ENCODE measurements at regions not wholly inside any gene's neighbourhood (a gene's known extent, or its start where the extent isn't known, plus 50 kb on each side); places are given as distances from the start of the nearest gene placed in this dataset.
"Not testable (repeated sequence)": the region's sequence is repeated elsewhere in the genome, so short reads cannot be mapped to it uniquely, and the experiment has no call there.

GRCh38 chr5:34436761-34437501 is 219.2 kb upstream of the RAI14 start:
- no peak overlapping the region for H3K9ac ChIP-seq (ENCODE audit: low read depth in 1 of 2, low read length in 2 of 2)
- no peaks in the 10 kb centered on the region for H3K4me1 ChIP-seq (ENCODE audit: control insufficient read depth in 1 of 2, insufficient read depth in 2 of 2, low read length in 2 of 2)

DNA sequence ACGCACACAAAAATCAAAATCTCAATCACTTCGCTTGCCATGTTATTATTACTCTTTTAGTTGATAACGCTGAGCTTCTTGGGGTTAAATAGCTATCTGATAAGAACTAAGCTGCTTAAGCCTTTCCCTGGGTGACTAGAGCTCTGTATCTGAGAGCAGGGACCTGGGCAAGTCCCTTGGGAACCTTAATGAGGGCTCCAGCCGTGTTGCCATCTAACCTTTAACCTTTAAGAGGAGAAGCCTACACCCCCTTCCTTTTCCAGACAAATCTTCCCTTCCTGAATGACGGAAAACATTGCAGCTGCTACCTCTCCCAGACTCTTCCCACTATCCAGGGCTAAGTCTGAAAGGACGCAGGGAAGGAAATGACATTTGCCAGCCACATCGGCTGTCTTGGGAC is 216.5 kb upstream of the RAI14 start:
- H3K9me3 ChIP-seq (ENCODE audit: control insufficient read depth in 1 of 2, low read length in 2 of 2), result no peaks in the 10 kb centered on the region
- H3K27me3 ChIP-seq (ENCODE audit: control insufficient read depth in 1 of 2, insufficient read depth in 2 of 2, low read length in 2 of 2), result no peaks in the 10 kb centered on the region
- no peaks in the 10 kb centered on the region for H3K36me3 ChIP-seq (ENCODE audit: control insufficient read depth in 1 of 2, insufficient read depth in 2 of 2, low read length in 2 of 2)
- no peak overlapping the region for H3K4me3 ChIP-seq (ENCODE audit: low read depth in 1 of 2, low read length in 2 of 2)
- H3K4me1 ChIP-seq (ENCODE audit: control insufficient read depth in 1 of 2, insufficient read depth in 2 of 2, low read length in 2 of 2), result no peaks in the 10 kb centered on the region
- no peak overlapping the region for H3K27ac ChIP-seq (ENCODE audit: low read depth, low read length)
- no peak overlapping the region for H3K9ac ChIP-seq (ENCODE audit: low read depth in 1 of 2, low read length in 2 of 2)

More at GRCh38 chr5:34436761-34437501, 219.2 kb upstream of the RAI14 start:
- H3K4me3 ChIP-seq (ENCODE audit: low read depth in 1 of 2, low read length in 2 of 2), result no peak overlapping the region
- H3K27ac ChIP-seq (ENCODE audit: low read depth, low read length), result no peak overlapping the region
- no peaks in the 10 kb centered on the region for H3K9me3 ChIP-seq (ENCODE audit: control insufficient read depth in 1 of 2, low read length in 2 of 2)
- H3K27me3 ChIP-seq (ENCODE audit: control insufficient read depth in 1 of 2, insufficient read depth in 2 of 2, low read length in 2 of 2), result no peaks in the 10 kb centered on the region
- H3K36me3 ChIP-seq (ENCODE audit: control insufficient read depth in 1 of 2, insufficient read depth in 2 of 2, low read length in 2 of 2), result no peaks in the 10 kb centered on the region

DNA sequence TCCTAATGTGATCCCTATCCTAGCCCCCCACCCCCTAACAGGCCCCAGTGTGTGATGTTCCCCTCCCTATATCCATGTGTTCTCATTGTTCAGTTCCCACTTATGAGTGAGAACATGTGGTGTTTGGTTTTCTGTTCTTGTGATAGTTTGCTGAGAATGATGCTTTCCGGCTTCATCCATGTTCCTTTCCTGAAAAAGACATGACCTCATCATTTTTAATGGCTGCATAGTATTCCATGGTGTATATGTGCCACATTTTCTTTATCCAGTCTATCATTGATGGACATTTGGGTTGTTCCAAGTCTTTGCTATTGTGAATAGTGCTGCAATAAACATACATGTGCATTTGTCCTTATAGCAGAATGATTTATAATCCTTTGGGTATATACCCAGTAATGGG is 214.4 kb upstream of the RAI14 start:
- not testable (repeated sequence) for H3K27me3 ChIP-seq (ENCODE audit: control insufficient read depth in 1 of 2, insufficient read depth in 2 of 2, low read length in 2 of 2); H3K4me1 ChIP-seq (ENCODE audit: control insufficient read depth in 1 of 2, insufficient read depth in 2 of 2, low read length in 2 of 2); H3K4me3 ChIP-seq (ENCODE audit: low read depth in 1 of 2, low read length in 2 of 2); H3K9me3 ChIP-seq (ENCODE audit: control insufficient read depth in 1 of 2, low read length in 2 of 2); H3K27ac ChIP-seq (ENCODE audit: low read depth, low read length); H3K9ac ChIP-seq (ENCODE audit: low read depth in 1 of 2, low read length in 2 of 2); H3K36me3 ChIP-seq (ENCODE audit: control insufficient read depth in 1 of 2, insufficient read depth in 2 of 2, low read length in 2 of 2)

DNA sequence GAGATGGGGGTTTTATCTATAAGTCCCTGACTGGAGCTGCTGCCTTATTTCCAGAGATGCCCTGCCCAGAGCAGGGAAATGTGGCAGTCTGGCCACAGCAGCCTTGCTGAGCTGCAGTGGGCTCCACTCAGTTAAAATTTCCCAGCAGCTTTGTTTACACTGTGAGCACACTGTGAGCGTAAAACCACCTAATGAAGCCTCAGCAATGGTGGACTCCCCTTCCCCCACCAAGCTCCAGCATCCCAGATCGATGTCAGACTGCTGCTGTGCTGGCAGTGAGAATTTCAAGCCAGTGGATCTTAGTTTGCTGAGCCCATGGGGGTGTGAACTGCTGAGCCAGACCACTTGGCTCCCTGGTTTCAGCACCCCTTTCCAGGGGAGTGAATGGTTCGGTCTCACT is 208.7 kb upstream of the RAI14 start:
- Histone ChIP-seq H3K4me3 (ENCODE audit: low read depth in 1 of 2, low read length in 2 of 2) (no peak overlapping the region), H3K36me3 (ENCODE audit: control insufficient read depth in 1 of 2, insufficient read depth in 2 of 2, low read length in 2 of 2) (no peaks in the 10 kb centered on the region), H3K9me3 (ENCODE audit: control insufficient read depth in 1 of 2, low read length in 2 of 2) (no peaks in the 10 kb centered on the region), H3K27ac (ENCODE audit: low read depth, low read length) (no peak overlapping the region), H3K9ac (ENCODE audit: low read depth in 1 of 2, low read length in 2 of 2) (no peak overlapping the region), H3K4me1 (ENCODE audit: control insufficient read depth in 1 of 2, insufficient read depth in 2 of 2, low read length in 2 of 2) (no peaks in the 10 kb centered on the region), H3K27me3 (ENCODE audit: control insufficient read depth in 1 of 2, insufficient read depth in 2 of 2, low read length in 2 of 2) (no peaks in the 10 kb centered on the region)

DNA sequence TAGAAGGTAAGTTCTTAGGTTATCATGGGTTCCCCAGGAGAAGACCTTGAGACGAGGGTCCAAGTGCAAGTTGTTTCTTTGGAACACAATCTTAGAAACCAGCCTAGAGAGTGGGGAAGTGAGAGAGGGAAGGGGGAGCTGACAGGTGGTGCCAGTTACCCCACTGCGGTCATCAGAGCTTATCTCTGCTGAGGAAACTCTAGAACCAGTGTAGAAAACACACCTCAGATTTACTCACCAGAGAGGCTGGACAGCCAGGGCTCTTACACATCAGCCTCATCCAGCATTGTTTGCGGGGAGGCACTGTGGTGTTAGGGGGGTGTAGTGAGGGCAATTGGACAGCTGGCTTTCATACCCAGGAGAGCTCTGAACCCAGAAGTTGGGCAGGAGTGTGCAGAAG is 206.5 kb upstream of the RAI14 start:
- Histone ChIP-seq H3K9ac (ENCODE audit: low read depth in 1 of 2, low read length in 2 of 2) (no peak overlapping the region), H3K36me3 (ENCODE audit: control insufficient read depth in 1 of 2, insufficient read depth in 2 of 2, low read length in 2 of 2) (no peaks in the 10 kb centered on the region), H3K4me3 (ENCODE audit: low read depth in 1 of 2, low read length in 2 of 2) (no peak overlapping the region), H3K27me3 (ENCODE audit: control insufficient read depth in 1 of 2, insufficient read depth in 2 of 2, low read length in 2 of 2) (no peaks in the 10 kb centered on the region), H3K9me3 (ENCODE audit: control insufficient read depth in 1 of 2, low read length in 2 of 2) (no peaks in the 10 kb centered on the region), H3K4me1 (ENCODE audit: control insufficient read depth in 1 of 2, insufficient read depth in 2 of 2, low read length in 2 of 2) (no peaks in the 10 kb centered on the region), H3K27ac (ENCODE audit: low read depth, low read length) (no peak overlapping the region)

DNA sequence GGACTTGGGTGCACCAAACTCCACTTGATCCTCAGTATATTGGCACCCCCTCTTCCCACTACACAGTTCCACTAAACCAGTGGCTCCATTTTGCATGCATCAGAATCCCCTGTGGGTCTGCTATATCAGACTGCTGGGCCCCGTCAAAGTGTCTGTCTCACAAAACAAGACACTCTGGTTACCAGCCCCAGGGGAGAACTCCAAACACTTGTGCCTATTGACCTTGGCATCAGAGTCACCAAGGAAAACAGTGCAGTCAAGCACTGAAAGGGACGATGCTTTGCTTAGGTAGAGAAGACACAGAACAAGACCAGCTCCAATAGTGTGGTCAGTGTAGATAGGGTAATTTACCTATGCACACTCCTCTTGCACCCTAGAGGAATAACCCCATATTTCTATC is 205.8 kb upstream of the RAI14 start:
- Histone ChIP-seq H3K27ac (ENCODE audit: low read depth, low read length) (no peak overlapping the region), H3K9ac (ENCODE audit: low read depth in 1 of 2, low read length in 2 of 2) (no peak overlapping the region), H3K9me3 (ENCODE audit: control insufficient read depth in 1 of 2, low read length in 2 of 2) (no peaks in the 10 kb centered on the region), H3K27me3 (ENCODE audit: control insufficient read depth in 1 of 2, insufficient read depth in 2 of 2, low read length in 2 of 2) (no peaks in the 10 kb centered on the region), H3K4me1 (ENCODE audit: control insufficient read depth in 1 of 2, insufficient read depth in 2 of 2, low read length in 2 of 2) (no peaks in the 10 kb centered on the region), H3K36me3 (ENCODE audit: control insufficient read depth in 1 of 2, insufficient read depth in 2 of 2, low read length in 2 of 2) (no peaks in the 10 kb centered on the region), H3K4me3 (ENCODE audit: low read depth in 1 of 2, low read length in 2 of 2) (no peak overlapping the region)

DNA sequence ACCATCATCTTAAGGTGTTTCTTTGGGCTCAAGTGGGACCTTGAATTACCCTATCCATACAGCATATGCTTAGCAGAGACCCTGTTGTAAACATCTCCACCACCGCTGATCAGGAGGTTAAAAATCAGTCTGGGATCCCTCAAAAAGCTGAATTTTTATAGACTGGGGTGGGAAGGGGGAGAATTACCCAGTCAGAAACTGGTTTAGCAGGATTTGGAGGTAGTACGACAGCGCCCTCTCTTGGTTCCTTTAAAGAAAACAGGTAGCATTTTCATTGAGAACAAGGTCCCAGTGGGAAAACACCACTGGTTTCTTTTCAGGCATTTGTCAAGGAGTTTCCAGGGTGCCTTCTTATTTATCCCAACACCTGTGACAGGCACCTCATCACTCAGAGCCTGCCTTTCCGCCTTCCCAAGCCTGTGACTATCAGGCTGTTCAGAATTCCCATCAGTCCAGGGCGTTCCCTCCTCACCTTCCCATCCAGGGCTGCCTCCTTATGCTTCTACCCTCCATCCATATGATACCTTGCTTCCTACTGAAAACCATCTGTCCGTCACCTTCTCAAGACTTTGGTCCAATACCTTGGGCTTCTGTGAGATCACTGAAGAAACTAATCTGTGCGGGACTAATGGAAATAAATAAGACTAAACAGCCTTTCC is 203.8 kb upstream of the RAI14 start:
- H3K36me3 ChIP-seq (ENCODE audit: control insufficient read depth in 1 of 2, insufficient read depth in 2 of 2, low read length in 2 of 2), result no peaks in the 10 kb centered on the region
- no peaks in the 10 kb centered on the region for H3K4me1 ChIP-seq (ENCODE audit: control insufficient read depth in 1 of 2, insufficient read depth in 2 of 2, low read length in 2 of 2)
- no peak overlapping the region for H3K9ac ChIP-seq (ENCODE audit: low read depth in 1 of 2, low read length in 2 of 2)
- no peaks in the 10 kb centered on the region for H3K9me3 ChIP-seq (ENCODE audit: control insufficient read depth in 1 of 2, low read length in 2 of 2)
- H3K4me3 ChIP-seq (ENCODE audit: low read depth in 1 of 2, low read length in 2 of 2), result no peak overlapping the region
- H3K27ac ChIP-seq (ENCODE audit: low read depth, low read length), result no peak overlapping the region
- no peaks in the 10 kb centered on the region for H3K27me3 ChIP-seq (ENCODE audit: control insufficient read depth in 1 of 2, insufficient read depth in 2 of 2, low read length in 2 of 2)

GRCh38 chr5:34455098-34455497 is 201.0 kb upstream of the RAI14 start:
- no peak overlapping the region for H3K9ac ChIP-seq (ENCODE audit: low read depth in 1 of 2, low read length in 2 of 2)
- H3K4me3 ChIP-seq (ENCODE audit: low read depth in 1 of 2, low read length in 2 of 2), result no peak overlapping the region
- H3K4me1 ChIP-seq (ENCODE audit: control insufficient read depth in 1 of 2, insufficient read depth in 2 of 2, low read length in 2 of 2), result no peaks in the 10 kb centered on the region
- no peaks in the 10 kb centered on the region for H3K27me3 ChIP-seq (ENCODE audit: control insufficient read depth in 1 of 2, insufficient read depth in 2 of 2, low read length in 2 of 2)
- H3K9me3 ChIP-seq (ENCODE audit: control insufficient read depth in 1 of 2, low read length in 2 of 2), result no peaks in the 10 kb centered on the region
- H3K27ac ChIP-seq (ENCODE audit: low read depth, low read length), result no peak overlapping the region
- no peaks in the 10 kb centered on the region for H3K36me3 ChIP-seq (ENCODE audit: control insufficient read depth in 1 of 2, insufficient read depth in 2 of 2, low read length in 2 of 2)

DNA sequence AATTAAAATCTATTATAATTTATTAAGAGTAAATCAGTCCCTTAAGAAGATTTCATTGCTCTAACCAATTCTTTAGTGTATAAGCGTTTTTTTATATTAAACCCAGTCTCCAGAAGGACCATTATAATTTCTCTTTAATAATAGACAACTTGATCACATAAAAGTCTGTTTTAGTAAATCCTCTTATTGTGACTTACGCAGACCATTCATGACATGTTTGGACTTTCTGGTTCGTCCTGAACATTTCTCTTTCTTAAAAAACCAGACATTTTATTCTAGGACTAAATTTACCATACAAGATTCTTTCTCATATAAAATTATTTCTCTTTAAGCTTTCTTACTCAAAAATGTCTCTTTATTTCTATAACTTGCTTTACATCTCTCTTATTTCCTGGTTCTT is 196.2 kb upstream of the RAI14 start:
- no peaks in the 10 kb centered on the region for H3K4me1 ChIP-seq (ENCODE audit: control insufficient read depth in 1 of 2, insufficient read depth in 2 of 2, low read length in 2 of 2)
- H3K27me3 ChIP-seq (ENCODE audit: control insufficient read depth in 1 of 2, insufficient read depth in 2 of 2, low read length in 2 of 2), result no peaks in the 10 kb centered on the region
- H3K9ac ChIP-seq (ENCODE audit: low read depth in 1 of 2, low read length in 2 of 2), result no peak overlapping the region
- no peaks in the 10 kb centered on the region for H3K9me3 ChIP-seq (ENCODE audit: control insufficient read depth in 1 of 2, low read length in 2 of 2)
- H3K4me3 ChIP-seq (ENCODE audit: low read depth in 1 of 2, low read length in 2 of 2), result no peak overlapping the region
- H3K27ac ChIP-seq (ENCODE audit: low read depth, low read length), result no peak overlapping the region
- no peaks in the 10 kb centered on the region for H3K36me3 ChIP-seq (ENCODE audit: control insufficient read depth in 1 of 2, insufficient read depth in 2 of 2, low read length in 2 of 2)

DNA sequence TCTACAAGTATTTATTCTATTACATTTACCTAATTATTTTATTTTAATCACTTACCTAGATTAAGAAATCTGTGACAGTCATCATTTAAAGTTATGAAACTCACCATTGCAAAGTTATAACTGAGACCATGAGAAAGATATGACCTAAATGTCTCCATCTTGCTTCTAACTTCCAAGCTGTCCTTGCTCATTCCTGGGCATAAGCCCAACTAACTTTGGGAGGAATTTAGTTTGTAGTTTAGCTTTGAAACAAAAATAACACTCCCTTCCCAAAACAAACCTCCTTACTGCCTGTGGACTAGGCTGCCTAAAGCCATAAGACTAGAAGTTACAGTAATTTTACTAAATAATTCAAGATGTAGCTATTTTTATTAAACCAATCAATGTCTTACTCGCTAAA is 195.6 kb upstream of the RAI14 start:
- Histone ChIP-seq H3K9me3 (ENCODE audit: control insufficient read depth in 1 of 2, low read length in 2 of 2) (no peaks in the 10 kb centered on the region), H3K4me1 (ENCODE audit: control insufficient read depth in 1 of 2, insufficient read depth in 2 of 2, low read length in 2 of 2) (no peaks in the 10 kb centered on the region), H3K27me3 (ENCODE audit: control insufficient read depth in 1 of 2, insufficient read depth in 2 of 2, low read length in 2 of 2) (no peaks in the 10 kb centered on the region), H3K4me3 (ENCODE audit: low read depth in 1 of 2, low read length in 2 of 2) (no peak overlapping the region), H3K36me3 (ENCODE audit: control insufficient read depth in 1 of 2, insufficient read depth in 2 of 2, low read length in 2 of 2) (no peaks in the 10 kb centered on the region), H3K27ac (ENCODE audit: low read depth, low read length) (no peak overlapping the region), H3K9ac (ENCODE audit: low read depth in 1 of 2, low read length in 2 of 2) (no peak overlapping the region)

Measured in duodenal mucosa (tissue), 2 donors.